Spleen (tissue), 11 donors: ENCODE measurements at regions not wholly inside any gene's neighbourhood (a gene's known extent, or its start where the extent isn't known, plus 50 kb on each side); places are given as distances from the start of the nearest gene placed in this dataset.

Source experiments
- DNase-seq: peaks from one replicate; pipeline ENCODE4 v3.0.0-alpha.2; 2020
- H3K27ac ChIP-seq, 8 donors: fragments of 200-600 bp; sonication (generic) in 7 of 8; 1 replicate in 4 of 8; 2 replicates in 4 of 8; pipeline versions ENCODE4 v1.5.0 to v1.8.0; 2016 to 2021; ENCODE audit warnings: inconsistent platforms in 4 of 8, mild to moderate bottlenecking in 4 of 8, moderate library complexity in 1 of 8
- H3K27me3 ChIP-seq, 7 donors: fragments of 200-600 bp; sonication (generic) in 6 of 7; replicated peaks in 1 of 7; 1 replicate in 4 of 7; 2 replicates in 3 of 7; pipeline versions ENCODE4 v1.5.0 to v1.8.0; 2016 to 2021; ENCODE audit warnings: inconsistent platforms in 3 of 7, mild to moderate bottlenecking in 1 of 7
- H3K36me3 ChIP-seq, 6 donors: fragments of 200-600 bp; sonication (generic) in 5 of 6; 1 replicate in 4 of 6; 2 replicates in 2 of 6; pipeline versions ENCODE4 v1.5.0 to v1.8.0; 2016 to 2021; ENCODE audit warnings: inconsistent platforms in 2 of 6
- H3K4me1 ChIP-seq, 6 donors: fragments of 200-600 bp; sonication (generic) in 5 of 6; 1 replicate in 3 of 6; 2 replicates in 3 of 6; pipeline versions ENCODE4 v1.5.0 to v1.8.0; 2016 to 2021; ENCODE audit warnings: inconsistent platforms in 3 of 6
- H3K4me3 ChIP-seq, 8 donors: fragments of 200-600 bp; sonication (generic) in 7 of 8; 1 replicate in 4 of 8; 2 replicates in 4 of 8; pipeline versions ENCODE4 v1.5.0 to v1.8.0; 2016 to 2021; ENCODE audit warnings: inconsistent platforms in 4 of 8, mild to moderate bottlenecking in 4 of 8, moderate library complexity in 2 of 8
- H3K9me3 ChIP-seq, 8 donors: fragments of 200-600 bp; sonication (generic) in 7 of 8; 1 replicate in 4 of 8; 2 replicates in 4 of 8; pipeline versions ENCODE4 v1.5.0 to v1.8.0; 2016 to 2021; ENCODE audit warnings: inconsistent platforms in 4 of 8
- CTCF ChIP-seq, 11 experiments: fragments of 200-600 bp in 7 of 11; fragments of 450-650 bp in 4 of 11; sonication (generic) in 4 of 11; IDR thresholded peaks in 8 of 11; conservative IDR thresholded peaks in 3 of 11; 1 replicate in 7 of 11; 2 replicates in 4 of 11; pipeline versions ENCODE4 v1.4.0 to v1.8.0; 2016 to 2021; ENCODE audit warnings: antibody characterized with exemption in 11 of 11, inconsistent platforms in 4 of 11, mild to moderate bottlenecking in 1 of 11
- POLR2A ChIP-seq, 3 donors: fragments of 450-650 bp; IDR thresholded peaks; one replicate each; pipeline ENCODE4 v1.5.1; 2017; ENCODE audit warnings: antibody characterized with exemption in 3 of 3, mild to moderate bottlenecking in 1 of 3
- POLR2AphosphoS5 ChIP-seq, 3 donors: sonication (generic); formaldehyde crosslinking; IDR thresholded peaks; one replicate each; pipeline ENCODE4 v1.5.1; 2017; ENCODE audit warnings: antibody characterized with exemption in 3 of 3
- WGBS, 5 donors: extraction: QIAGEN DNeasy Blood & Tissue Kit in 3 of 5; methylation state at CpG; one replicate each; pipeline versions ENCODE4 v1.1.5 to v1.1.7; 2013 to 2018; 5-methylcytosine and 5-hydroxymethylcytosine counted together
- intact Hi-C: fragments of 100-400 bp; cut with DNase I; formaldehyde crosslinking; loops from one replicate; pipeline ENCODE4 v1.15.0; 2023; ENCODE audit warnings: low total_unique reads
- donor health status: healthy with polysubstance abuse.
- donor health status: DM: no; HTN: no; CAD: no; lungs with moderate emphysema.
- donor health status: DM: no; HTN: no; CAD: no.
- donor health status: Bipolar disorder and iron deficiency.
- donor health status: healthy.
- donor health status: DM: no; HTN: no; CAD: no.
- donor health status: DM: yes; HTN: yes; CAD: no.

DNA sequence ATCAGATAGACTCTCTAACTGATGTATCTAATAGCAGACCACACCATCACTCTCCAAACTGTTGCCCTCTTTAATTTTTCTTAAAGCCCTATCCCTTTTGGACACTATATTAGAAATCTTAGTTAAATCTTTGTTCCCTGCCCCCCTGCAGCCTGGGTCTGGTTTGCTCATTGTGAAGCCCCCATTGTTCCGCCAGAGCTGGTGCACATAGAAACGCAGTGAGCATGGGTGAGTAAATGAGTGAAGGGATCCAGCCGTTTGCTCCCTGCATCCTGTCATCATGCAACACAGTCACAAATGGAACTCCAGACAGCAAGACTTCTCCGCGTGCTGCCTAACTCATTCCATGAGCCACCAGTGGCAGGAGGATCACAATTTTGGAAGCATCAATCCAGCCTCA is 402.5 kb downstream of the PREX1 start:
- no peak overlapping the region for H3K4me3 ChIP-seq
- H3K27me3 ChIP-seq, result peaks cover 0 to 46% (median 6%) of the 10 kb centered on the region in 7 donors
- TF ChIP-seq POLR2AphosphoS5 (IDR thresholded peaks at IDR 0.05), result no peak
- no peak for TF ChIP-seq POLR2A (IDR thresholded peaks at IDR 0.05)
- no peak for TF ChIP-seq CTCF (IDR thresholded peaks at IDR 0.05 in 8 of 11, conservative IDR thresholded peaks at IDR 0.05 in 3 of 11)
- WGBS, 5 donors, result 62 to 78% (median 66%) methylated on average over 5 of the region's 5 CpGs
- H3K9me3 ChIP-seq, result no peaks in the 10 kb centered on the region
- no peaks in the 10 kb centered on the region for H3K36me3 ChIP-seq
- peaks cover 0 to 3% (median 0%) of the 10 kb centered on the region in 6 donors for H3K4me1 ChIP-seq
- no peak overlapping the region for H3K27ac ChIP-seq
- intact Hi-C loops, result no loop called here
- DNase-seq, result no peak

DNA sequence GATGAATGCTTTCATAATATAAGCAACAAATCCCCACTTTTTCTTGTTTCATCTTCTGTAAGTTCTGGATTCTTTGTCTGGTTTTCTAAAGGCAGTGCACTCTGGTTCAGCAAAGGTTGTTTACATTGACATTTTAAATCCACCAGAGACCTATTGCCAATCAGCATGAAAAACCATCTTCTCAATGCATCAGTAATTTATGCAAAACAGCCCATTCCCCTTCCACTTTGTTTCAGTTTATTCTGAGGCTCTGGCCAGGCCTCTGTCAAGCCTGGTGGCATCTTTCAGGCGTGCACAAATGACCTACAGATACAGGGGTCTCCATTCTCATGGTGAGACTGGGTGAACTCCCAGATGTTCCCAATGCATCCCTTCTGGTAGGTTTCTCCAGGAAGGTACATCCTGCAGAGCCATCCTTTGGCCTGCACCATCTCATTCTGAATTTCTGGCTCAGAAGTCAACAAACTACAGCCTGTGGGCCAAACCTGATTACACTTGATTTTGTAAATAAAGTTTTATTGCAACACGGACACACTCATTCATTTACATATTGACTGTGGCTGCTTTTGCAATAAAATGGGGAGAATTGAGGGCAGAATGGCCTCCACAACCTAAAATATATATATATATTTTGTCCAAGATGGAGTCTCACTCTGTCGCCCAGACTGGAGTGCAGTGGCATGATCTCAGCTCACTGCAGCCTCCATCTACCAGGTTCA is 405.4 kb downstream of the PREX1 start:
- Histone ChIP-seq H3K4me3 (no peak overlapping the region), H3K27me3 (peaks cover 0 to 46% (median 6%) of the 10 kb centered on the region in 7 donors), H3K36me3 (no peaks in the 10 kb centered on the region), H3K27ac (no peak overlapping the region), H3K4me1 (peaks cover 0 to 3% (median 0%) of the 10 kb centered on the region in 6 donors), H3K9me3 (no peaks in the 10 kb centered on the region)
- WGBS, 5 donors, result 73 to 87% (median 81%) methylated on average over 3 of the region's 3 CpGs
- no peak for DNase-seq
- no peak for TF ChIP-seq POLR2AphosphoS5 (IDR thresholded peaks at IDR 0.05)
- no peak for TF ChIP-seq POLR2A (IDR thresholded peaks at IDR 0.05)
- TF ChIP-seq CTCF (IDR thresholded peaks at IDR 0.05 in 8 of 11, conservative IDR thresholded peaks at IDR 0.05 in 3 of 11), result no peak
- intact Hi-C loops, result no loop called here

DNA sequence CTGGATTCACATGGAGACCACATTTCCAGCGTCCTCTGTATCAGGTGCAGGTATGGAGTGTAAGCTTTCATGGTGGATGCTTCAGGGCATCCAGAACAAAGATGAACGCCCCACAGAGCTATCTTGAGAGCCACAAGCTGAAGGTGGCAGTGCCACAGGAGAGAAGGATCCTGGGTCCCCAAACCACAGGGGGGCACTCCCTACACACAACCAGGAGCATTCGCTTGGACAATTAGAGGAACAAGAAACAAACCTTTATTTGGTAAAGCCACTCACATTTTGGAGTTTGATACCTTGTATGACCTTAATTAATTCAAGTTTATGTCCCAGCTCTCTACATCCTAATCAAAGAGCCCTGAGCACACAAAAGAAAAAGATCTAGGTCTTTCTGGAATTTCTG is 406.3 kb downstream of the PREX1 start:
- intact Hi-C loops, result no loop called here
- peaks cover 0 to 3% (median 0%) of the 10 kb centered on the region in 6 donors for H3K4me1 ChIP-seq
- H3K27ac ChIP-seq, result no peak overlapping the region
- no peak overlapping the region for H3K4me3 ChIP-seq
- 60 to 76% (median 70%) methylated on average over 3 of the region's 3 CpGs for WGBS, 5 donors
- H3K27me3 ChIP-seq, result peaks cover 0 to 38% (median 6%) of the 10 kb centered on the region in 7 donors
- H3K36me3 ChIP-seq, result no peaks in the 10 kb centered on the region
- no peak for TF ChIP-seq POLR2A (IDR thresholded peaks at IDR 0.05)
- TF ChIP-seq CTCF (IDR thresholded peaks at IDR 0.05 in 8 of 11, conservative IDR thresholded peaks at IDR 0.05 in 3 of 11), result no peak
- TF ChIP-seq POLR2AphosphoS5 (IDR thresholded peaks at IDR 0.05), result no peak
- DNase-seq, result no peak
- no peaks in the 10 kb centered on the region for H3K9me3 ChIP-seq

DNA sequence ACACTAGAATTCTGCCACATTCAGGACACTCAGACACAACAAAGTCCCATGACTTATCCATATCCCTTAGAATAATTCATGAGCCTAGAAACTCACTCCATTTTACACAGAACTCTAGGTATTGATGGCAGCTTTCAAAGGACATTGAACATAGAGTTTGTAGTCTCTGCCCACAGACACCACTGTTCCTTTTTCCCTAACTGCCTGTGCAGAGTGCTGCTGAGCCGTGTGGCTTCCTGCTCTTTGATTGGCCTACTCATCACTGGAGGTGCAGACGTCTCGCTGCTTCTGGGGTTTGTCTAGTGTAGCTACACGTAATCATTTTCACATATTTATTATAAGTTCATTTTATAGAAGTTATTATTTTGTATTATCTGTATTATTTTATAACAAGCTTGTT is 407.6 kb downstream of the PREX1 start:
- H3K4me3 ChIP-seq, result no peak overlapping the region
- WGBS, 5 donors, result 75 to 87% (median 82%) methylated on average over 4 of the region's 4 CpGs
- TF ChIP-seq CTCF (IDR thresholded peaks at IDR 0.05 in 8 of 11, conservative IDR thresholded peaks at IDR 0.05 in 3 of 11), result no peak
- no peak for TF ChIP-seq POLR2AphosphoS5 (IDR thresholded peaks at IDR 0.05)
- no peak for TF ChIP-seq POLR2A (IDR thresholded peaks at IDR 0.05)
- peaks cover 0 to 3% (median 0%) of the 10 kb centered on the region in 6 donors for H3K4me1 ChIP-seq
- H3K27ac ChIP-seq, result no peak overlapping the region
- intact Hi-C loops, result no loop called here
- H3K9me3 ChIP-seq, result no peaks in the 10 kb centered on the region
- H3K27me3 ChIP-seq, result peaks cover 0 to 25% (median 0%) of the 10 kb centered on the region in 7 donors
- H3K36me3 ChIP-seq, result no peaks in the 10 kb centered on the region
- DNase-seq, result no peak
